HG02610 (cell line): ENCODE measurements at regions not wholly inside any gene's neighbourhood (a gene's known extent, or its start where the extent isn't known, plus 50 kb on each side); places are given as distances from the start of the nearest gene placed in this dataset.
"Not testable (repeated sequence)": the region's sequence is repeated elsewhere in the genome, so short reads cannot be mapped to it uniquely, and the experiment has no call there.

ENCODE experiments used
- ATAC-seq: cut with Tn5 transposase; IDR thresholded peaks from one replicate; pipeline ENCODE4 v1.9.1; 2021; ENCODE audit warnings: mild to moderate bottlenecking, moderate library complexity; ENCODE audit not compliant: unreplicated experiment

- ATAC-seq = peak; percentile 64
These were observed 224.2 kb downstream of the RCHY1 start for GRCh38 chr4:75289914-75290582.

GRCh38 chr4:75287738-75288517, 226.3 kb downstream of the RCHY1 start:
- no peak for ATAC-seq

- no peak for ATAC-seq
These were observed 228.4 kb downstream of the RCHY1 start for GRCh38 chr4:75285837-75286236.

- ATAC-seq = no peak
These were observed 229.4 kb downstream of the RCHY1 start for GRCh38 chr4:75284831-75285230.

GRCh38 chr4:75280461-75280860, 233.7 kb downstream of the RCHY1 start:
- not testable (repeated sequence) for ATAC-seq

GRCh38 chr4:75259306-75259705, 254.9 kb downstream of the RCHY1 start:
- ATAC-seq = no peak

- no peak for ATAC-seq
These were observed 258.9 kb downstream of the RCHY1 start for GRCh38 chr4:75255261-75255660.

- ATAC-seq = no peak
These were observed 259.5 kb downstream of the RCHY1 start for GRCh38 chr4:75254745-75255144.

- not testable (repeated sequence) for ATAC-seq
These were observed 261.1 kb downstream of the RCHY1 start for GRCh38 chr4:75253094-75253493.

- peak; percentile 80 for ATAC-seq
These were observed 262.7 kb downstream of the RCHY1 start for GRCh38 chr4:75251547-75251946.

GRCh38 chr4:75249739-75250138, 264.5 kb downstream of the RCHY1 start:
- no peak for ATAC-seq

- no peak for ATAC-seq
These were observed 265.3 kb downstream of the RCHY1 start for GRCh38 chr4:75248770-75249407.

- no peak for ATAC-seq
These were observed 269.9 kb downstream of the RCHY1 start for GRCh38 chr4:75244325-75244724.

GRCh38 chr4:75243570-75243969, 270.6 kb downstream of the RCHY1 start:
- no peak for ATAC-seq

- peak; percentile 96 for ATAC-seq
These were observed 278.7 kb downstream of the RCHY1 start for GRCh38 chr4:75235359-75235951.

GRCh38 chr4:75232546-75232945, 281.7 kb downstream of the RCHY1 start:
- no peak for ATAC-seq

- ATAC-seq = no peak
These were observed 284.2 kb downstream of the RCHY1 start for GRCh38 chr4:75229806-75230570.

GRCh38 chr4:75213480-75213879, 280.6 kb downstream of the PARM1 start:
- ATAC-seq = no peak

GRCh38 chr4:75211422-75211821, 278.5 kb downstream of the PARM1 start:
- no peak for ATAC-seq

GRCh38 chr4:75207902-75208301, 275.0 kb downstream of the PARM1 start:
- ATAC-seq = no peak

- ATAC-seq = no peak
These were observed 262.2 kb downstream of the PARM1 start for GRCh38 chr4:75195111-75195510.
